ENCODE measurements at regions not wholly inside any gene's neighbourhood (a gene's known extent, or its start where the extent isn't known, plus 50 kb on each side); places are given as distances from the start of the nearest gene placed in this dataset.

- no peak for TF ChIP-seq CTCF (IDR thresholded peaks at IDR 0.05)
- no peak for DNase-seq
- no peak for ATAC-seq (ENCODE audit: low read depth)
- no peaks in the 10 kb centered on the region for H3K36me3 Mint-ChIP-seq (ENCODE audit: low read depth)
- no peaks in the 10 kb centered on the region for H3K27me3 Mint-ChIP-seq
- ChIA-PET POLR2A (no interaction called here), CTCF (interaction anchor here (0.6 to 0.7 kb wide), 2 partner anchors 21 to 34 kb away, joined by 3 read pairs; no protein-coding TSS in a partner anchor)
- H3K9me3 Mint-ChIP-seq = no peaks in the 10 kb centered on the region
- H3K4me3 Mint-ChIP-seq = no peak overlapping the region
- no peaks in the 10 kb centered on the region for H3K4me1 Mint-ChIP-seq
- intact Hi-C loops (cut with micrococcal nuclease) = no loop called here
- no peak overlapping the region for H3K27ac Mint-ChIP-seq
These were observed 1131.4 kb downstream of the XPNPEP1 start for GRCh38 chr10:108791794-108792474.

- ATAC-seq (ENCODE audit: low read depth) = no peak
- intact Hi-C loops (cut with micrococcal nuclease) = no loop called here
- Mint-ChIP-seq H3K36me3 (ENCODE audit: low read depth) (no peaks in the 10 kb centered on the region), H3K27ac (no peak overlapping the region), H3K9me3 (no peaks in the 10 kb centered on the region), H3K27me3 (no peaks in the 10 kb centered on the region), H3K4me1 (no peaks in the 10 kb centered on the region), H3K4me3 (no peak overlapping the region)
- ChIA-PET POLR2A (no interaction called here), CTCF (no interaction called here)
- no peak for DNase-seq
- TF ChIP-seq CTCF (IDR thresholded peaks at IDR 0.05) = no peak
These were observed 1132.3 kb downstream of the XPNPEP1 start for GRCh38 chr10:108791030-108791429.

- no peaks in the 10 kb centered on the region for H3K27me3 Mint-ChIP-seq
- H3K4me3 Mint-ChIP-seq = no peak overlapping the region
- ChIA-PET POLR2A (interaction anchor here (0.6 kb wide), 1 partner anchor 98 kb away, joined by 4 read pairs; no protein-coding TSS in a partner anchor), CTCF (no interaction called here)
- no peak for ATAC-seq (ENCODE audit: low read depth)
- no peaks in the 10 kb centered on the region for H3K36me3 Mint-ChIP-seq (ENCODE audit: low read depth)
- intact Hi-C loops (cut with micrococcal nuclease) = no loop called here
- peaks cover 4% of the 10 kb centered on the region for H3K9me3 Mint-ChIP-seq
- no peak for TF ChIP-seq CTCF (IDR thresholded peaks at IDR 0.05)
- no peak overlapping the region for H3K27ac Mint-ChIP-seq
- no peaks in the 10 kb centered on the region for H3K4me1 Mint-ChIP-seq
- DNase-seq = no peak
These were observed 1133.4 kb downstream of the XPNPEP1 start for GRCh38 chr10:108789919-108790318.

GRCh38 chr10:108789336-108789735 is 1134.0 kb downstream of the XPNPEP1 start:
- no peak for TF ChIP-seq CTCF (IDR thresholded peaks at IDR 0.05)
- intact Hi-C loops (cut with micrococcal nuclease) = no loop called here
- Mint-ChIP-seq H3K27ac (no peak overlapping the region), H3K4me1 (no peaks in the 10 kb centered on the region), H3K36me3 (ENCODE audit: low read depth) (no peaks in the 10 kb centered on the region), H3K4me3 (no peak overlapping the region), H3K27me3 (no peaks in the 10 kb centered on the region), H3K9me3 (peaks cover 4% of the 10 kb centered on the region)
- no peak for ATAC-seq (ENCODE audit: low read depth)
- DNase-seq = no peak
- POLR2A ChIA-PET = no interaction called here
- CTCF ChIA-PET = no interaction called here

DNA sequence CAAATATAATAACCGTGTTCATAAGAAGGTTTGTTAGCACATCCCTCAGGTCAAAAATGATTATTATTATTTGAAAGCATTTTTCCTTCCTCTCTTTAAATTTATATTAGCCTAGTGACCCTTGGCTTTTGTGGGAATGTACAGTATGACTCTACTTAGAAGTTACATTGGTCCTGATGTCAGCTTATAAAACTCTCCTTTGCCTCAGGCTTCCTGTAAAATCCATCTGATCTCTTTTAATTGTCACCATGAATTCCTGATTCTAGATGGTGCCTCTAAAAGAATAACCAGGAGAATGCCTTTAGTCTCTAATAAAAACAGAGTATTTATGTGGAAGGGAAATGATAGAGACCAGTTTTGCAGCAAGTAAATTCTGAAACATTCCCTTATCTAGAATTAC is 1134.4 kb downstream of the XPNPEP1 start:
- DNase-seq = no peak
- ATAC-seq (ENCODE audit: low read depth) = no peak
- POLR2A ChIA-PET = no interaction called here
- intact Hi-C loops (cut with micrococcal nuclease) = no loop called here
- Mint-ChIP-seq H3K36me3 (ENCODE audit: low read depth) (no peaks in the 10 kb centered on the region), H3K27ac (no peak overlapping the region), H3K4me3 (no peak overlapping the region), H3K27me3 (no peaks in the 10 kb centered on the region), H3K9me3 (peaks cover 4% of the 10 kb centered on the region), H3K4me1 (no peaks in the 10 kb centered on the region)
- no peak for TF ChIP-seq CTCF (IDR thresholded peaks at IDR 0.05)
- CTCF ChIA-PET = no interaction called here
